ENCODE measurements at regions not wholly inside any gene's neighbourhood (a gene's known extent, or its start where the extent isn't known, plus 50 kb on each side); places are given as distances from the start of the nearest gene placed in this dataset.

DNA sequence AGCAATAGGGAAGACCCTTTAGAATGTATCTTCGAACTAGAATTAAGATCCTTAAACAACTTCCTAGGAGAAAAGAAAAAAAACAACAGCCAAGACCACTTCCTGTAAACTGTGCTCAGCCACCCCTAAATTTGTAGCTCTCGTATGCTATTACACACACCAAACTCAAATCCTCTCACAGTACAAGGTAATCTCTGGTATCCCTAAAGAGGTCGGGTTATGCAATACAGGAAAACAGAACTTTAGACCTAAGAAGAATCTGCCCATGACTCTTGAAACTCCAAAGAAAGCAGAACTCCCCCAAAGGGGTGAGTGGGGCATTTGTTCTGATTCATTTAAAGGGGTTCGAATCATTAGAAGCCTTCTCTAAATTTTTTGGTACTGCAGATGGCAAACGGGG lies 170.9 kb upstream of the CASK start:
- DNase-seq (ENCODE audit: low spot score), result peak; percentile 72

DNA sequence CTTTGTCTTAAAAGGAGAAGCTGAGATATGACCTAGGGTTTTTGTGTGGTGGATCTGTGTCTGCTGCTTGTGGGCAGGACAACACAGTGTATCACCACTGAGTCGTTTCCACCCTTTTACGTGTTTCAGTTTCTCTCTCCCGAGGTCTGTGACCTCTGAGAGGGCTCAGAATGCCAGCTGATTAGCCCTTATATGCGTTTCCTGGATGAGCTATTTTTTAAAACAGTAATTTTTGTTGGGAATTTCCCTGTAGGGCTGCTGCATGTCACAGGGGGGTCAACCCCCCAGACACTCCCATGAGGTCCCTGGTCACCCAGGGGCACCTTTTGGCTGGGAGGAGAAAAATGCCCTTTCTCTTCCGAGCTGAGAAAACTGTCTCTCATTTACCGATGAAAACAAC lies 170.4 kb upstream of the CASK start:
- DNase-seq (ENCODE audit: low spot score), result peak; percentile 90

GRCh38 chrX:42090395-42090794 lies 167.0 kb upstream of the CASK start:
- DNase-seq (ENCODE audit: low spot score), result no peak

DNA sequence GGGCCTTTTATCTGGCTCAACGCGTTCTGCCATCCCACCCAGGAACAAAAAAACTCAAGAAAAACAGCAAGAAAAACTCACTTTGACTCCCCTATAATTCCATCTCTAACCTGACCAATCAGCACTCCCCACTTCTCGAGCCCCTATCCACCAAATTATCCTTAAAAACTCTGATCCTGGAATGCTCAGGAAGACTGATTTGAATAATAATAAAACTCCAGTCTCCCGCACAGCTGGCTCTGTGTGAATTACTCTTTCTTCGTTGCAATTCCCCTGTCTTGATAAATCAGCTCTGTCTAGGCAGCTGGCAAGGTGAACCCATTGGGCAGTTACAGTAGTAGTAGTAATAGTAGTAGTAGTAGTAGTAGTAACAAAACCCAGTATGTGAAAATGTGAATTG lies 165.7 kb upstream of the CASK start:
- DNase-seq (ENCODE audit: low spot score), result no peak

- no peak for DNase-seq (ENCODE audit: low spot score)
Measured at GRCh38 chrX:42087960-42088359, 164.6 kb upstream of the CASK start.

DNA sequence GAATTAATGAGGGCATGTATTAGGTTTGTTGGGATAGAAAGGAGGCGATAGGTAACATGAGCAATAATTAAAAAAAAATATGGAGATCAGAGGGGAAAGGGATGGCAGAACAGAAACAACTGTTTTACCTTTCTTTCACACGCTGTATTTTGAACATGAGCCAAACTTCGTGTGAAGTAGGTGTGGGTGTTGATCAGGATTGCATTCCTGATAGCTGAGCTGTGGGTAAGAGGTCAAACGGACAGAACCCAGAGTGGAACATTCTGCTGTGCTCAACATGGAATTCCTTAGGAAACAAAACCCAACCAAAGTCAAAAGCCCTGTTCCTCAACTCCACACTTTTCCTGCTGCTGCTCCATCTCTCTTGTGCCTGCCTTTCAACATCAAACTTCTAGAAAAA lies 162.5 kb upstream of the CASK start:
- peak; percentile 73 for DNase-seq (ENCODE audit: low spot score)

DNA sequence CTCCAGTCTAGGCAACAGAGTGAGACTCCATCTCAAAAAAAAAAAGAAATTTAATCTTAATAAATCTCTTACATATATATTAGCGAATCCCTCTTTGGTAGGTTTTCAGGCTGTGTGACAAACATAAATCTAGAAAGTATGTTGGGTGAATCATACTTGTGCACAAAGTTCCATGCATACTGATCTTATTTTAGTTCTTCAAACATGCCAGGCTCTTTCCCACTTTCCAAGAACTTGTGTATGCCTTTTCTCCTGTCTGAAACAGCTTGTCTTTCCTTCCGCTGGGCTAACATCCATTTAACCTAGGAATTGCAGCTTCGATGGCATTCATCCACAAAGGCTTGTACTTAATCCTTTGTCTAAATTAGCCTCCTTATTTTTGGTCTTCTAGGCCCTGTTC lies 156.6 kb upstream of the CASK start:
- no peak for DNase-seq (ENCODE audit: low spot score)

DNA sequence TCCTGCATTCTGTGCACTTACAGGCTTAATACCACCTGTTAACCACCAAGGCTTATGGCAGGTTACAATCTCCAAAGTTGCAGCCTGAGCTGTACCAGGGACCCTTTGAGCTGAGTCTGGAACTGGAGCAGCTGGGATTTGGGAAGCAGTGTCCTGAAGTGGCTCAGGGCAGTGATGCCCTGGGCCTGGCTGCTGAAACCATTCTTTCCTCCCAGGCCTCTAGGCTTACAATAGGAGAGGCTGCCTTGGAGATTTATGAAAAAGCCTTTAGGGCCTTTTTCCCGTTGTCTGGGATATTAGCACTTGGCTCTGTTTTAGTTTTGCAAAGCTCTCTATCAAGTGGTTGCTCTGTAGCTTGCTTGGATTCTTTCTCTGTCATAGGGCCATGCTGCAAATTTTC lies 154.3 kb upstream of the CASK start:
- DNase-seq (ENCODE audit: low spot score), result no peak

DNA sequence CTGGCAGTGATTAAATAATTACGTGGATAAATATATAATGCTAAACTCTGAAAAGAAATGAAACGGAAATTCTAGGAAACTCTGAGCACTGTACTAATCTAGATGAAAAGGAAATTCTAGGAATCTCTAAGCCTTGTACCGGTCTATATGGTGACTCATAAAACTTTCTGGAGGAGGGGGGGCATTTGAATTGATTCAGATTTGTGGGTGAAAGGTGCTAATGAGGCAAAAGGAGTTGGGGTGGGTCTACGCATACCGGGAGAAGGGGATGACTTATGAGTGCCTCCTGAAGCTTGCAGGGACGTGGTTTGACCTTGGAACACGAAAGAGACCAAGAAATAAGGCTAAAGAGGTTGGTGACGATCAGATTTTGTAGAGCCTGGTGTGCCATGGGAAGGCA lies 151.7 kb upstream of the CASK start:
- no peak for DNase-seq (ENCODE audit: low spot score)

- DNase-seq (ENCODE audit: low spot score), result no peak
Measured at GRCh38 chrX:42073448-42073847, 150.1 kb upstream of the CASK start.

GRCh38 chrX:42070866-42071265 lies 147.5 kb upstream of the CASK start:
- no peak for DNase-seq (ENCODE audit: low spot score)

DNA sequence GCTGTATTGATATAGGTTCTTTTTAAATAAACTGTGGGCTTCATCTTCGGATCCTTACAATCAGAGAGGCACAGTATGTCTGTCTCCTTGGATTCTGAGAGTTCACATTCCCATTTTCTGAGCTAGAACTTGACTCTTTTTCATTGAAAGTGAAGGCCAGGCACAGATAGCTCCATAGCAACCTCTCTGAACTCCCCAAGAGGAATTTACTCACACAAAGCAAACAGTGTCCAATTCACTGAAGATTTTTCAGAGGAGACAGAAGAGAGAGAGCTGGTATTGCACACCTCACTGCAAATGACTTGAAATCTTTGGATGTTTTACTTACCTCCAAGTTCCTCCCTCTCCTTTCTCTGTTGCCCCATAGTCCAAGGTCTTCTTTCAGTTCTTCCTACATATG lies 130.9 kb upstream of the CASK start:
- peak; percentile 38 for DNase-seq (ENCODE audit: low spot score)

DNA sequence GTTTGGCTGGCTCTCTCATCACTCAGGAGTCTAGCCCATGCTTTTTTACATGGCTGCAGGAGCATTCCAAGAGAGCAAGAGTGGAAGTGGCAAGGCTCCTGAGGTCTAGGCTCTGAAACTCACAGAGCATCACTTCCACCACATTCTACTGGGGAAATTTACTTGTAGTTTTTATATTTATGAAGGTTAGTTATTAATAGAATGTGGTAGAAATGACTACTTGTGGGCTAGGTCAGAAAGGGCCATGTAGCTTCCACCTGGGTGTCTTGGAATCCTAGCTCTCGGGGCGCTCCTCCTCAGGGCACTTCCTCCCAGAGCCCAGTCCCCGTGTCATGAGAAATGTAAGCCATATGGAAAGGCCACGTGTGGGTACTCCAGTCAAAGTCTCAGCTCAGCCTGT lies 127.0 kb upstream of the CASK start:
- DNase-seq (ENCODE audit: low spot score), result peak; percentile 2

DNA sequence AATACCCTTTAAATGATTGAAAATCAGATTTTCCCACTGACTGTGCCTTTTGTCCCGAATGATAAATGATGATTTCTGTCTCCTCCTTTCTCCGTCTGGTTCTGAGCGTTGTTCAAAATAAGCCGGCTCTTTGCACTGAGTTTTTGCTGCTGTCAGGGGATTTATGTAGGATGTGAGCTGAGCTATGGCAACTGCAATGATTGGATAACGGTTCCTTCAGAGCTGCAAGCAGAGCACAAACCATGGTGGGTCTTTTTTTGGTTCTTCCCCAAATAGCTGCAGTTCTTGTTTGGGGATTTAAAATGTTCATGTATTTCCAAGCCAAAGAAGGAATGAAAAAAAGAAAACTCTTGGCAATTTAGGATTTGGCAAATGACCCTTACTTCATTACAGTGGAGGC lies 124.5 kb upstream of the CASK start:
- no peak for DNase-seq (ENCODE audit: low spot score)

DNA sequence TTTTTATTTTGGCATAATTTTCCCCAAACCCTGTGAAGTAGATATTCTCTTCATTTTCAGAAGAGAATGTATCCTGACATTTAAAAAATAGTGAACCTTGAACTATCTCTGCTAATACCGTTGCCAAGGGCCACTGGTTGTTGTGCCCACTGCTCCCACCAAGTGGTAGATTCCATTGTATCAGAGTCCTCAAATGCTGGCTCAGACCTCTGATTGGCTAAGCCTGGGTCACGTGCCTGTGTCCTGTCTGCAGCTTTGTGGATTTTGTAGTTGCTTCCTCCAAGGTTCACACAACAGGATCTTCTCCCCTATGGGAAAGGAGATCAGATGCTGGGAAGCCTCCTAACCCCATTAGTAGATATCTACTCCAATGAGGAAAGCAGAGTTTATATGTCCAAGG lies 104.8 kb upstream of the CASK start:
- no peak for DNase-seq (ENCODE audit: low spot score)

GRCh38 chrX:42027367-42028000 lies 104.1 kb upstream of the CASK start:
- DNase-seq (ENCODE audit: low spot score), result no peak

GRCh38 chrX:42025861-42026260 lies 102.5 kb upstream of the CASK start:
- no peak for DNase-seq (ENCODE audit: low spot score)

DNA sequence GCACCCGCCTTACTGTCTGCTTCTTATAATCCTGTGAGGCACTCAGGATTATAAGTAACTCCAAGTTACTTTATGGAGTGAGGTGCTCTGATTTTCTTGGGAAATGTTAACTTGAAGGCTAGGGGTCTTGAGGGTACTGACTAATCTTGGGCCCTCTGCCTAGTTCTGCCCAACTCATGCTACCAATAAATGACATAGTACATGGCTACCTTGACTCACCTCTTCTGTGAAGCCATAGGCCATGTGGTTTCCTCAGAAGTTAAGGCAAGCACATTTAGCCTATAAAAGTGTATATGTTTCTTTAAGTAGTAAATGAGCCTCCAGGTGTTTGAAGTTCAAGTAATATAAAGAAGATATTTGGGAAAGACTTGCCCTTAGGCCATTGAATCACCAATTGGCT lies 99.8 kb upstream of the CASK start:
- no peak for DNase-seq (ENCODE audit: low spot score)

DNA sequence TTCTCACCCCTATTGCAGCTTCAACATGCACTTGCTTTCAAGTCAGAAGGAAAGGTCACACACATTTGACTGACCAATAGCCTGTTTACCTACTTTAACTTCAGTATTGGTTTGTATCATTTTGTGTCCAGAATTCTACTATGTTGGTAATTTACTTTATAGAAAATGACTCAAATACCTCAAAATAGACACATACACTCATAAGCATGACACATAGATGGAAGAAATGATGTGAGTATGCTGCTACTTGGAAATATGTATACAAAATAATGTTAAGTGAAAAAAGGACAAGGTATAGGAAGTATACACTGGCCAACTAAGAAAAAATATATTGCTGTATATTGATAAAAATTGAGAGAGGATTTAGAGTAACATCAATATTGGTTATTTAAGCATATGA lies 98.8 kb upstream of the CASK start:
- DNase-seq (ENCODE audit: low spot score), result no peak

DNA sequence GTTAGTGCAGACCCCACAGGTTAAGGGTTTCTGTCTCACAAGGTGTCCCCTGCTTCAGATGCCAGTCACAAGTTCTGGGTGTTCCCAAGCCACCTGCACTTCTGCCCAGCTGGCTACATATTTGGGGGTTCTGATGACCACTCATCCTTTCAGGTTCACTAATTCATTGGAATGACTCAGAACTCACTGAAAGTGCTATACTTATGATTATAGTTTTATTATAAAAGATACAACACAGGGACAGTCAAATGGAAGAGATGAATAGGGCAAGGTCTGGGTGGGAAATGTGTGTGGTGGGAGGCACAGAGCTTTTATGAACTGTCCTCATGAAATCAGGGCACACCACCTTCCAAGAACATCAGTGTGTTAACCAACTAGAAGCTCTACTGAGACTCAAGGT lies 97.7 kb upstream of the CASK start:
- peak; percentile 28 for DNase-seq (ENCODE audit: low spot score)

DNA sequence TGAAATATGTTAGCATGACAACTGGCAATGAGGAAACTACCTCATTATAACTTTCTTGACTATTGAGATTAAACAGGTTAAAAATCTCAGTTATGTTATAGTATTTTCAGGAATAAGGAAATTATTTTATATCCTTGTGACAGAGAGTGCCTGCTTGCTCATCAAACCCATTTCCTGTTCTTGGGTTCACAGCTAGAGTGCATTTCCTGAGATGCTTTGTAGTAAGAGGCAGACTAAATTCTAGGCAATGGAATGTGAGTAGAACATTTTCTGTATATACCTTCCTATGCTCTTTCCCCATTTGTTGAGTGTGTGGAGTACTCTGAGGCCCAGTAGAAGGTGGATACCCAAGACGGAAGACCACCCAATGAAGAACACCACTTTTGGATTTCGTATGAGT lies 96.9 kb upstream of the CASK start:
- DNase-seq (ENCODE audit: low spot score), result peak; percentile 26

DNA sequence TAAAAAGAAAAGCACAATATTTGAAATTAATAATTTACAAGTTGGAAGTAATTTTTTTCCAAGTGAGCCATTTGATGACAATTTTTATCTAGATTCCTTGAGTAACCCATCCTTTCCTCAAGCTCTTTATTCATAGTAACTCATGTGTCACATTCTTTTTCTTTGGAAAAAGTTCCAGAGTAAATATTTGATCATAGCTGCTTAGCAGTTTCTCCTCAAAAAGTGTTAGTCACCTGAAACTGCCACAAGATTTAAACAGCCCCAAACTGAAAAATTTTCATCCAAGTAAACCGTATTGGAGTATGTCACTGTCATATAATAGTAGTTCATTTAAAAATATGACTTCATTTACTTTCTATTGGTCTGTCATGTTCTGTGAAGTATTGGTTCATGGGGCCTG lies 94.6 kb upstream of the CASK start:
- peak; percentile 73 for DNase-seq (ENCODE audit: low spot score)

GRCh38 chrX:42000836-42001235 lies 77.5 kb upstream of the CASK start:
- no peak for DNase-seq (ENCODE audit: low spot score)

GRCh38 chrX:41984628-41985027 lies 61.3 kb upstream of the CASK start:
- peak; percentile 81 for DNase-seq (ENCODE audit: low spot score)

DNA sequence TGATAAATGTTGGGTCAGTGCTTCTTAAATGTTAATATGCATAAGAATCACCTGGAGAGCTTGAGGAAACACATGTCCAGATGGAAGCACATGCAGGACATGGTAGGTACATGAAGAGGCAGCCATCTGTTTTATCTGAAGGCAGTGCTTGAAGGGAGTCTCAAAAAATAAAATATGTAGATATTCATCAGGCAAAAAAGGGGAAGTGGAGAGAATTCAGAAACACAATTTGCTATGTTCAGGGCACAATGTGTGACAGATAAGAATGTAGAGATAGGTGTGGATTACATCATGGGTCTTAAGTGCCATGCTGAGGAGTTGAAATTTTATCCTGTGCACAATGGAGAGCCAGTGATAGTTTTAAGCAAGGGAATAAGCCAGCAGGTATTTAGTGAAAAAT lies 59.6 kb upstream of the CASK start:
- no peak for DNase-seq (ENCODE audit: low spot score)
